GM12878 (cell line): ENCODE measurements at regions not wholly inside any gene's neighbourhood (a gene's known extent, or its start where the extent isn't known, plus 50 kb on each side); places are given as distances from the start of the nearest gene placed in this dataset.

ENCODE experiments used
- ESRRA ChIP-seq: IDR thresholded peaks from 2 replicates; pipeline ENCODE4 v1.6.1; 2012; ENCODE audit warnings: mild to moderate bottlenecking, low read length, improper control_type of control experiment
- RB1 ChIP-seq: fragments of 450-650 bp; formaldehyde crosslinking; IDR thresholded peaks from 2 replicates; pipeline ENCODE4 v1.6.1; 2017; ENCODE audit warnings: mild to moderate bottlenecking, borderline replicate concordance
- RUNX3 ChIP-seq: IDR thresholded peaks from 2 replicates; pipeline ENCODE4 v1.6.1; 2012; ENCODE audit warnings: low read length, inconsistent platforms
- SP1 ChIP-seq: IDR thresholded peaks from one replicate; pipeline ENCODE4 v1.6.1; 2011; ENCODE audit warnings: low read depth, low read length
- SRF ChIP-seq, 2 experiments: IDR thresholded peaks; 2 replicates each; pipeline ENCODE4 v1.6.1; 2011; ENCODE audit warnings: low read depth in 2 of 2, low read length in 2 of 2, mild to moderate bottlenecking in 1 of 2, moderate library complexity in 1 of 2
- TF ChIP-seq, protein P1 (sequence below): fragments of 450-650 bp; IDR thresholded peaks from 2 replicates; pipeline ENCODE4 v1.6.1; 2017; ENCODE audit warnings: low read depth, mild to moderate bottlenecking, moderate library complexity
- TF ChIP-seq, protein P2 (sequence below): IDR thresholded peaks from 2 replicates; pipeline ENCODE4 v1.6.1; 2011; ENCODE audit warnings: borderline replicate concordance, low read depth, mild to moderate bottlenecking, moderate library complexity, mixed read lengths, low read length; ENCODE audit not compliant: insufficient read depth; ENCODE audit errors: extremely low read length
- TF ChIP-seq, protein P3 (sequence below): IDR thresholded peaks from 2 replicates; pipeline ENCODE4 v1.6.1; 2011; ENCODE audit warnings: mild to moderate bottlenecking, low read depth, low read length, moderate library complexity; ENCODE audit not compliant: insufficient replicate concordance
- TF ChIP-seq, protein P4 (sequence below): fragments of 450-650 bp; IDR thresholded peaks from 2 replicates; pipeline ENCODE4 v1.6.1; 2017; ENCODE audit warnings: mild to moderate bottlenecking, moderate library complexity
- TF ChIP-seq, protein P5 (sequence below): fragments of 450-650 bp; IDR thresholded peaks from 2 replicates; pipeline ENCODE4 v1.6.1; 2016; ENCODE audit warnings: mild to moderate bottlenecking
- TF ChIP-seq, protein P6 (sequence below): fragments of 450-650 bp; IDR thresholded peaks from 2 replicates; pipeline ENCODE4 v1.6.1; 2017; ENCODE audit warnings: mild to moderate bottlenecking, low read depth, inconsistent platforms; ENCODE audit not compliant: poor library complexity, severe bottlenecking

DNA sequence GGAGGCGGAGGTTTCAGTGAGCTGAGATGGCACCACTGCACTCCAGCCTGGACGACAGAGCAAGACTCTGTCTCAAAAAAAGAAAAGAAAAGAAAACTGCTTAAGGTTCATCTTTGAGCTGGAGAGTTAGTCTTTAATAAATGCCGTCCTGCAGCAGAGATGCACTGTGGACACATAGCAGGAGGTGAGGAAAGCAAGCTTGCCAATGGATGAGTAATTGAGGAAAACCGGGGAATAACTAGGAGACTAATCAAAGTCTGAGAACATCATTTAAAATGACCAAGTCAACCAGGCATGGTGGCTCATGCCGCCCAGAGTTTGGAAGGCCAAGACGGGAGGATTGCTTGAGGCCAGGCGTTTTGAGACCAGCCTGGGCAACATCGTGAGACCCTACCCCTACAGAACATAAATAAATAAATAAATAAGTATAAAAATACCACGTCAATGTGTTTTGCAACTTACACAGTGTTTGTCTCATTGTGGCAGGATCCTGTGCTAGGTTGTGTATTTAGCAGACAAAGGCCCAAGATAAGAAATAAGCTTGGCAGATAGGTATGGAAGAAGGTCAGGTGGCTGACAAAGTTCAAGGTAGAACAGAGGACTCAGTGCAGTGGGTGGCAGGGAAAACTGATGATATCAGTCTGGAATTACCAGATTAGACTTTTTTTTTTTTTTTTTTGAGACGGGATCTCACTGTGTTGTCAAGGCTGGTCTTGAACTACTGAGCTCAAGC lies 115.7 kb upstream of the KMT2C start (continued):
- TF ChIP-seq, protein P1, sequence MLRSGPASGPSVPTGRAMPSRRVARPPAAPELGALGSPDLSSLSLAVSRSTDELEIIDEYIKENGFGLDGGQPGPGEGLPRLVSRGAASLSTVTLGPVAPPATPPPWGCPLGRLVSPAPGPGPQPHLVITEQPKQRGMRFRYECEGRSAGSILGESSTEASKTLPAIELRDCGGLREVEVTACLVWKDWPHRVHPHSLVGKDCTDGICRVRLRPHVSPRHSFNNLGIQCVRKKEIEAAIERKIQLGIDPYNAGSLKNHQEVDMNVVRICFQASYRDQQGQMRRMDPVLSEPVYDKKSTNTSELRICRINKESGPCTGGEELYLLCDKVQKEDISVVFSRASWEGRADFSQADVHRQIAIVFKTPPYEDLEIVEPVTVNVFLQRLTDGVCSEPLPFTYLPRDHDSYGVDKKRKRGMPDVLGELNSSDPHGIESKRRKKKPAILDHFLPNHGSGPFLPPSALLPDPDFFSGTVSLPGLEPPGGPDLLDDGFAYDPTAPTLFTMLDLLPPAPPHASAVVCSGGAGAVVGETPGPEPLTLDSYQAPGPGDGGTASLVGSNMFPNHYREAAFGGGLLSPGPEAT, result no peak
- TF ChIP-seq SP1, result no peak
- no peak for TF ChIP-seq RB1
- TF ChIP-seq SRF (IDR thresholded peaks at IDR 0.05; ENCODE audit: low read depth in 2 of 2, low read length in 2 of 2), result no peak
- TF ChIP-seq RUNX3, result no peak
- TF ChIP-seq, protein P2, sequence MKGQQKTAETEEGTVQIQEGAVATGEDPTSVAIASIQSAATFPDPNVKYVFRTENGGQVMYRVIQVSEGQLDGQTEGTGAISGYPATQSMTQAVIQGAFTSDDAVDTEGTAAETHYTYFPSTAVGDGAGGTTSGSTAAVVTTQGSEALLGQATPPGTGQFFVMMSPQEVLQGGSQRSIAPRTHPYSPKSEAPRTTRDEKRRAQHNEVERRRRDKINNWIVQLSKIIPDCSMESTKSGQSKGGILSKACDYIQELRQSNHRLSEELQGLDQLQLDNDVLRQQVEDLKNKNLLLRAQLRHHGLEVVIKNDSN, result no peak
- TF ChIP-seq, protein P3, sequence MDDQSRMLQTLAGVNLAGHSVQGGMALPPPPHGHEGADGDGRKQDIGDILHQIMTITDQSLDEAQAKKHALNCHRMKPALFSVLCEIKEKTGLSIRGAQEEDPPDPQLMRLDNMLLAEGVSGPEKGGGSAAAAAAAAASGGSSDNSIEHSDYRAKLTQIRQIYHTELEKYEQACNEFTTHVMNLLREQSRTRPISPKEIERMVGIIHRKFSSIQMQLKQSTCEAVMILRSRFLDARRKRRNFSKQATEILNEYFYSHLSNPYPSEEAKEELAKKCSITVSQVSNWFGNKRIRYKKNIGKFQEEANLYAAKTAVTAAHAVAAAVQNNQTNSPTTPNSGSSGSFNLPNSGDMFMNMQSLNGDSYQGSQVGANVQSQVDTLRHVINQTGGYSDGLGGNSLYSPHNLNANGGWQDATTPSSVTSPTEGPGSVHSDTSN, result no peak
- TF ChIP-seq, protein P4, sequence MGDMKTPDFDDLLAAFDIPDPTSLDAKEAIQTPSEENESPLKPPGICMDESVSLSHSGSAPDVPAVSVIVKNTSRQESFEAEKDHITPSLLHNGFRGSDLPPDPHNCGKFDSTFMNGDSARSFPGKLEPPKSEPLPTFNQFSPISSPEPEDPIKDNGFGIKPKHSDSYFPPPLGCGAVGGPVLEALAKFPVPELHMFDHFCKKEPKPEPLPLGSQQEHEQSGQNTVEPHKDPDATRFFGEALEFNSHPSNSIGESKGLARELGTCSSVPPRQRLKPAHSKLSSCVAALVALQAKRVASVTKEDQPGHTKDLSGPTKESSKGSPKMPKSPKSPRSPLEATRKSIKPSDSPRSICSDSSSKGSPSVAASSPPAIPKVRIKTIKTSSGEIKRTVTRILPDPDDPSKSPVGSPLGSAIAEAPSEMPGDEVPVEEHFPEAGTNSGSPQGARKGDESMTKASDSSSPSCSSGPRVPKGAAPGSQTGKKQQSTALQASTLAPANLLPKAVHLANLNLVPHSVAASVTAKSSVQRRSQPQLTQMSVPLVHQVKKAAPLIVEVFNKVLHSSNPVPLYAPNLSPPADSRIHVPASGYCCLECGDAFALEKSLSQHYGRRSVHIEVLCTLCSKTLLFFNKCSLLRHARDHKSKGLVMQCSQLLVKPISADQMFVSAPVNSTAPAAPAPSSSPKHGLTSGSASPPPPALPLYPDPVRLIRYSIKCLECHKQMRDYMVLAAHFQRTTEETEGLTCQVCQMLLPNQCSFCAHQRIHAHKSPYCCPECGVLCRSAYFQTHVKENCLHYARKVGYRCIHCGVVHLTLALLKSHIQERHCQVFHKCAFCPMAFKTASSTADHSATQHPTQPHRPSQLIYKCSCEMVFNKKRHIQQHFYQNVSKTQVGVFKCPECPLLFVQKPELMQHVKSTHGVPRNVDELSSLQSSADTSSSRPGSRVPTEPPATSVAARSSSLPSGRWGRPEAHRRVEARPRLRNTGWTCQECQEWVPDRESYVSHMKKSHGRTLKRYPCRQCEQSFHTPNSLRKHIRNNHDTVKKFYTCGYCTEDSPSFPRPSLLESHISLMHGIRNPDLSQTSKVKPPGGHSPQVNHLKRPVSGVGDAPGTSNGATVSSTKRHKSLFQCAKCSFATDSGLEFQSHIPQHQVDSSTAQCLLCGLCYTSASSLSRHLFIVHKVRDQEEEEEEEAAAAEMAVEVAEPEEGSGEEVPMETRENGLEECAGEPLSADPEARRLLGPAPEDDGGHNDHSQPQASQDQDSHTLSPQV, result no peak
- TF ChIP-seq, protein P5, sequence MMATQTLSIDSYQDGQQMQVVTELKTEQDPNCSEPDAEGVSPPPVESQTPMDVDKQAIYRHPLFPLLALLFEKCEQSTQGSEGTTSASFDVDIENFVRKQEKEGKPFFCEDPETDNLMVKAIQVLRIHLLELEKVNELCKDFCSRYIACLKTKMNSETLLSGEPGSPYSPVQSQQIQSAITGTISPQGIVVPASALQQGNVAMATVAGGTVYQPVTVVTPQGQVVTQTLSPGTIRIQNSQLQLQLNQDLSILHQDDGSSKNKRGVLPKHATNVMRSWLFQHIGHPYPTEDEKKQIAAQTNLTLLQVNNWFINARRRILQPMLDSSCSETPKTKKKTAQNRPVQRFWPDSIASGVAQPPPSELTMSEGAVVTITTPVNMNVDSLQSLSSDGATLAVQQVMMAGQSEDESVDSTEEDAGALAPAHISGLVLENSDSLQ, result no peak
- TF ChIP-seq ESRRA, result no peak
- TF ChIP-seq, protein P6, sequence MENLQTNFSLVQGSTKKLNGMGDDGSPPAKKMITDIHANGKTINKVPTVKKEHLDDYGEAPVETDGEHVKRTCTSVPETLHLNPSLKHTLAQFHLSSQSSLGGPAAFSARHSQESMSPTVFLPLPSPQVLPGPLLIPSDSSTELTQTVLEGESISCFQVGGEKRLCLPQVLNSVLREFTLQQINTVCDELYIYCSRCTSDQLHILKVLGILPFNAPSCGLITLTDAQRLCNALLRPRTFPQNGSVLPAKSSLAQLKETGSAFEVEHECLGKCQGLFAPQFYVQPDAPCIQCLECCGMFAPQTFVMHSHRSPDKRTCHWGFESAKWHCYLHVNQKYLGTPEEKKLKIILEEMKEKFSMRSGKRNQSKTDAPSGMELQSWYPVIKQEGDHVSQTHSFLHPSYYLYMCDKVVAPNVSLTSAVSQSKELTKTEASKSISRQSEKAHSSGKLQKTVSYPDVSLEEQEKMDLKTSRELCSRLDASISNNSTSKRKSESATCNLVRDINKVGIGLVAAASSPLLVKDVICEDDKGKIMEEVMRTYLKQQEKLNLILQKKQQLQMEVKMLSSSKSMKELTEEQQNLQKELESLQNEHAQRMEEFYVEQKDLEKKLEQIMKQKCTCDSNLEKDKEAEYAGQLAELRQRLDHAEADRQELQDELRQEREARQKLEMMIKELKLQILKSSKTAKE, result no peak
